ENCODE measurements at regions not wholly inside any gene's neighbourhood (a gene's known extent, or its start where the extent isn't known, plus 50 kb on each side); places are given as distances from the start of the nearest gene placed in this dataset.
"Not testable (repeated sequence)": the region's sequence is repeated elsewhere in the genome, so short reads cannot be mapped to it uniquely, and the experiment has no call there.

DNA sequence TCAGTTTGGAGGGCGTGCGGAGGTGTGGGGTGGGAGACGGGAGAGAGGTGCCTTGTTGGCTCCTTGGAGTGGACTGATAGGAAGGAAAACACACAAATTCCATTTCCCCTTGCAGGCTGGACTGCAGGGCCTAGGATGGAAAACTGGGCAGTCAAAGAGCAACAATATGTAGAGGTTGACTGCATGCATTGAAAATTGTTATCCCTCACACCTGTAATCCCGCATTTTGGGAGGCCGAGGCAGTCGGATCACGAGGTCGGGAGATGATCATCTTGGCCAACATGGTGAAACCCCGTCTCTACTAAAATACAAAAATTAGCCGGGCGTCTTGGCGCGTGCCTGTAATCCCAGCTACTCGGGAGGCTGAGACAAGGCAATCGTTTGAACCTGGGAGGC, 128.2 kb downstream of the PPIAL4G start:
- no peak for DNase-seq

DNA sequence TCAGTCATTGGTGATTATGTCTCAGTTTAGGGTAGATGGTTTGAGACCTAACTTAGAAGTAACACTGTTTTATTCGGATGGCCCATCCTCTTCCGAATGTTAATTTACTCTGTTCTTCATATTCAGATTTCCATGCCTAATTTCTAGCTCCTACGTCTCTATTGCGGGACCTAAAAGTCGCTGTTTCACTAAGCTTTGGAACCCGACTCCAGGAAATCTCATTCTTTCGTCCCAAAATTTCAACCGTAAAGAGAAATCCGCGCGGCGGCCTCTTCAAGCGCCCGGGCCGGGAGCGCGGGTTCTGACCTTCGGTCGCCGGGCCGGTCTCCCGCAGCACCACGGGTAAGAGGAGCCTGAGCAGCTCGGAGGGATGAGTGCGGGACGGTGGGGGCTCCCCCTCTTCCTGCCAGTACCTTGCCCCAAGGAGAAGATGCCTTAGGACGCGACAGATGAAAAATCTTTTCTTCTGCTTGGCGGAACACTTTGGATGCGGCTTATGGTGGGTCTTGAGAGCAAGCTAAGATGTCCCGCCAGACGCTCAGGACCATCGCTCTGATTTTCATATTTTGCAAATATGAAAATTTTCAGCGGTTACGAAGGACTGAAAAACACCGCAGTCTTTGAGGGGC, 128.7 kb downstream of the PPIAL4G start:
- DNase-seq, result no peak

GRCh38 chr1:148353461-148354283, 129.4 kb downstream of the PPIAL4G start:
- DNase-seq, result no peak

DNA sequence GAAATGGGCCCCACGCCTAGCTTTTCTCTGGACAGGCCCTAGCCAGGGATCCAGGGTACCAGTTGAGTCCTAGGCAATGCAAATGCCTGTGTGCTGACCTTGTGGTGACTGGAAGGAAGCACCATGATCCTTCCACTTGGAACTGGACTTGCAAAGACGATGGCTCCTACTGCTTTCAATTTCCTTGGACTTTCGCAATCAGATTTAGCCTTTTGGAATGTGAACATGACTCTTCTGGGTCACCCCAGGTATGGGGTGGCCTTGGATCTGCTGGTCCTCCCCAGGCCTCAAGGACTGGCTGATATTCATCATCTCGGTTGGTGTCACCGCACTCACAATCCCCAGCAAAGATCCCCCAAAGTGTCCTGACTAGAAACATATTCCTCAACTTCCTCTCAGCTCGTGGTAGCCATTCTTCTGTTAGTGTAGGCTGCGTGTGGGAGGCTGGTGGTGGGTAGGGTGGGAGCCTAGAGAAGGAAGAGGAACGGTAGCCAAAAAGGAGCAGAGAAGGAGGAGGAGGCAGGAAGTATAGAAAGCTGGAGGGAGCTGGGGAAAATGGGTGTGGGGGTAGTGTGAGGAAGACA, 130.5 kb downstream of the PPIAL4G start:
- DNase-seq, result no peak

- no peak for DNase-seq
These were observed 135.3 kb downstream of the PPIAL4G start for GRCh38 chr1:148347781-148348180.

GRCh38 chr1:148345659-148346151, 137.4 kb downstream of the PPIAL4G start:
- not testable (repeated sequence) for DNase-seq

- DNase-seq, result not testable (repeated sequence)
These were observed 138.5 kb downstream of the PPIAL4G start for GRCh38 chr1:148344651-148345050.

DNA sequence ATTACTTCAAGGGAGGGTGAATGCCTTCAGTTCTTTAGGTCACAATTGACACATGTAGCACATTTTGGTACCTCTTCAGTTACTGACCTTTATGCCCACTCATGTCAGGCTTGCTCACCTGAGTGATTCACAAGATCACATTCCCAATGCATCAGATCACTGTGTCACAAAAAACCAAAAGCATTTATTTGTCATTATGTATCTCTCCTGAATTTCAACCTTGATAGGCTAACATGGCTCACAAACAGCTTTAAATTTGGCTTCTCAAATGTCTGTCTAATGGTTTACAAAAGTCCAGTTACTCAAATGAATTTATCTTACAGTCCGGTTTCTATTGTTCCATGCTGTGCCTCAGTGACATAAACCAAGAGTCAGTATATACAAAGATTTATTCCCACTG, 141.4 kb downstream of the PPIAL4G start:
- not testable (repeated sequence) for DNase-seq

DNA sequence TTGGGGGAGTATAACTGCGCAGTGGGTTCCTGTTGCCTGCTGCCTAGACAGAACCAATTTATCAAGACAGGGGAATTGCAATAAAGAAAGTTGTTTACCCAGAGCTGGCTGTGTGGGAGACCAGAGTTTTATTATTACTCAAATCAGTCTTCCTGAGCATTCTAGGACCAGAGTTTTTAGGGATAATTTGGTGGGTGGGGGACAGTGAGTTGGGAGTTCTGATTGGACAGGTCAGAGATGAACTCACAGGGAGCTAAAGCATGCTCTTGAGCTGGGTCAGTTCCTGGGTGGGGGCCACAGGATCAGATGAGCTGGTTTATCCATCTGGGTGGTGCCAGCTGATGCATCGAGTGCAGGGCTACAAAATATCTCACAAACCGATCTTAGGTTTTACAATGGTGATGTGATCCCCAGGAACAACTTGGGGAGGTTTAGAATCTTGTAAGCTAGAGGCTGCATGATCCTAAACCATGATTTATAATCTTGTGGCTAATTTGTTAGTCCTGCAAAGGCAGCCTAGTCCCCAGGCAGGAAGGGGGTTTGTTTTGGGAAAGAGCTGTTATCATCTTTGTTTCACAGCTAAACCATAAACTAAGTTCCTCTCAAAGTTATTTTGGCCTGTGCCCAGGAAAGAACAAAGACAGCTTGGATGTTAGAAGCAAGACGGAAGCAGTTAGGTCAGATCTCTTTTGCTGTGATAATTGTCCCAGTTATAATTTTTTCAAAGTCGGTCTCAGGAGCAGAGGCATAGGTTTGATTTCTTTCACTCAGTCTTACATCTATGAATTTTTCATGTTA, 146.8 kb downstream of the PPIAL4G start:
- DNase-seq, result not testable (repeated sequence)

DNA sequence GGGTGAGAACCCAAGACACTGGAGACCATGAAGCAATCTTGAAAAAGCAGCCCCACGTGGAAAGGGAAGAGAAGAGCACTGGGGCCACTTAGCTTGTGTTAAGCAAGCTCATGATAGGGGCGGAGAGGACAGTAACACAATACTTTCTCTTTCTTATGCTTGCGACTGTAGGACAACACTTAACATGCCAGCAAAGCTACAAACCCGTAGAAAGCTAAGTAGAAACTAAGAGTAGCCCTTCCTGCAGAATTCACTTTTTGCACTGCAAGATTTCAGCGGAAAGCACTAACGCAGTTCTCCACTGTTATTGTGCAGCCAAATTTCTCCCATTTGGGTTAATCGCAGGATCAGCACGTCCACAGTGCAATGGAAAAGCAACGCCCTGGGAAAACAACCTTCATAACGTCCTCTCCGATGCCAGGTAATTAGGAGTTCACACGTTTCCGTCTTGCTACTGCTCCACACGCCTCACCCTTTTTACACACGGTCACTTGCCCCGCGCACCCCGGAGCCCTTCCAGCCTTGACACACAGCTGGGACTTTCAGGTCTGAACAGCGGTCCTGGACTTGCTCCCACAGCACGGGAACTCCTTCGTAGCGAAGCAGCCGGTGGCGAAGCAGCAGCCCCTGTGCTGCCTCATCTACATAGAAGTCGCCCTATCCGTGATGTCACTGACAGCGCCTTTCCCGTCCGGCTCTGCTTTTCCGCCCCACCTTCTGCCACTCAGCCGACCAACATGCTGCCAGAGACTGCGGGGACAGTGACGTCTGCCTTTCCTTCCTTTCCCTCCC, 148.6 kb downstream of the PPIAL4G start:
- no peak for DNase-seq

DNA sequence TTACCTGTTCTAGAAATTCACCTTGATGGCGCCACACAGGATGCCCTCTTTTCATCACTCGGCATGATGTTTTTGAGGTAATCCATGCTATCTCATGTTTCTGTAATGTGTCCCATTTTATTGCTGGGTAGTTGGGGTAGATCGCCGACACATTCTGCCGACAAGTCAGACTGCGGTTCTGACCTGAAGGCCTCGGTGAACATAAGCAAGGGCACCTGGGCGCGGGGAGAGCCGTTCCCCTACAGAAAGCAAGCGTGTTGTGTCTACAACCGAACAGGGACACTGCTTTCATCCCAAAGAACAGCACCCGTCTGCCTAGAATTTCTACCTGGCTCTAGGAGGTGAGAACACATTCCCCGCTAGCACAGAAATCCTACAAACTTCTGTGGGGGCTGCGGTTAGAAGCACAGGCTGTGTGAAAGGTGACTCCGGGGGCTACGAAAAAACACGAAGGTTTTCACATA, 149.2 kb downstream of the PPIAL4G start:
- no peak for DNase-seq

- no peak for DNase-seq
These were observed 154.2 kb downstream of the PPIAL4G start for GRCh38 chr1:148328884-148329283.

GRCh38 chr1:148325031-148325430, 158.1 kb downstream of the PPIAL4G start:
- DNase-seq, result not testable (repeated sequence)

DNA sequence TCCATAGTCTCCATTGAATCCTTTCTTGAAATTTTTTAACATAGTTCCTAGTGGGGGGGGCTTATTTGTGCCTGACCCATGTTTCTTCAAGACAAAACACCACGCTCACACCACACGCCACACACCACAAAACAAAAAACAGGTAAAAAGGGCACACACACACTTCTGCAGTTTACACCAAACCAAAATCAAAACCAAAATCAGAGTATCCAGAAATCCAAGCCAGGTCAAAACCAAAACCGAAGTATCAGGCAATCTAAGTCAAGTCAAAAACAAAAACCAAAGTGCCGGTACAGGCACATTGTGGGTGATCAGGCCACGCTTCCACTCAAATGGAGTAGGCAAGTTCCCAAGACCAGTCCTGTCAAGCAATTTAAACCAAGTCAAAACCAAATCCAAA, 158.6 kb downstream of the PPIAL4G start:
- DNase-seq, result not testable (repeated sequence)

DNA sequence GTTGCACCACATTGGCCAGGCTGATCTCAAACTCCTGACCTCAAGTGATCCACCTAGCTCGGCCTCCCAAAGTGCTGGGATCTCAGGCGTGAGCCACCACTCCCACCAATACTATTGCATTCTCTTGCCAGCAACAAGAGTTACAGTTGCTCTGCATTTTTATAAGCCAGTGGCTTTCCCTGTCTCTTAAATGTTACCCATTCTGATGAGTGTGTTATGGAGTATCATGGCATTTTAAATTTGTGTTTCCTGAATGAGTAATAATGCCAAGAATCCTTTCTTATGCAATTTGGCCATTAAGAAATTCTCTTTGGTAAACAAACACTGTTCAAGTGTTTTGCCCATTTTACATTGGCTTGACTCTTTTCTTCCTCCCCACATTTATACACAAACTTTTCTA, 163.0 kb downstream of the PPIAL4G start:
- not testable (repeated sequence) for DNase-seq

DNA sequence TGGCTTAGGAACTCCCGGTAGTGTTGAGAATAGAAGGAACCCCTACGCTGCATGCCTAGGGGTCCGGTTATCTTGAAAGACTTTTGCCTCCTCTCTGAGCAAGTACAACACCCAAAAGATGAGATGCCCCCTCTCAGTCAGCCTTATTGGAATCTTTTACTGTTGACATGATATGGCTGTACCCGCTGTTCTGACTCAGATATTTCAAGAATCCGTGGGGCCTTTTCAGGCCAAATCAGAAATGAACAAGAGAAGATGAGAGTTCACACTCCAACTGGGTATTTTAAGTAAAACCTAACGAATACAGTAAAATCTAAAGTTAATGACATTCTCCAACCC, 164.2 kb downstream of the PPIAL4G start:
- no peak for DNase-seq

GRCh38 chr1:148318123-148318903, 164.8 kb downstream of the PPIAL4G start:
- no peak for DNase-seq

DNA sequence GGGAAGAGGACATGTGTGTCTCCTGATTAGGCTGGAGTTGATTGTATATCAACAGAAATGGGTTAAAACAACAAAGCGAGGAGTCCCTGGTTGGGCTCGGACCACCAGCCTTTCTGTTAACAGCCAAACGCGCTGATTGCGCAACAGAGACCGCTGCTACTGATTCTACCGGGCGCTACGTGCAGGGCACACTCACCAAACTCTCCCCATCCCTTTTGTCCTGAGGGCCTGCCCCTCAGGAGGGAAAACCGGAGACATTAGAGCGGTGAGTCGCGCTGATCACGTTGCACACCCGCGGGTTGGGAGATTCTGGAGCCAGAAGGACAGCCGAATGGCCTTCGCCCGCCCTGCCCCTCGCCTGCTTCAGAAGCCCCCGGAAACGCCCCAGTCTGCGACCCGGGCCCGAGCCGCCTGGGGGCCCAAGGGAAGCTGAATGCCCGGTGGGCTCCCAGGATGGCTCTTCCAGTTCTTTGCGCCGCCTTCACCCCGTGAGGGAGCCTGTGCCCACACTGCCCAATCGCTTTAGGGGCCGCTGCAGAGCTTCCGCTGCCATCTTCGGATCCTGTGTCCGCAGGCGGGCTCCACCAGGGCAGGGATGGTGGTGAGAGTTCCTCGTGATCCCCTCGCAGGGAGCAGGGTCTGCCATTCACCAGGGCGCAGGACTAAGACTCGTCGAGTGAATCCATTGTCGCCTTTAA, 165.4 kb upstream of the NBPF11 start:
- no peak for DNase-seq

DNA sequence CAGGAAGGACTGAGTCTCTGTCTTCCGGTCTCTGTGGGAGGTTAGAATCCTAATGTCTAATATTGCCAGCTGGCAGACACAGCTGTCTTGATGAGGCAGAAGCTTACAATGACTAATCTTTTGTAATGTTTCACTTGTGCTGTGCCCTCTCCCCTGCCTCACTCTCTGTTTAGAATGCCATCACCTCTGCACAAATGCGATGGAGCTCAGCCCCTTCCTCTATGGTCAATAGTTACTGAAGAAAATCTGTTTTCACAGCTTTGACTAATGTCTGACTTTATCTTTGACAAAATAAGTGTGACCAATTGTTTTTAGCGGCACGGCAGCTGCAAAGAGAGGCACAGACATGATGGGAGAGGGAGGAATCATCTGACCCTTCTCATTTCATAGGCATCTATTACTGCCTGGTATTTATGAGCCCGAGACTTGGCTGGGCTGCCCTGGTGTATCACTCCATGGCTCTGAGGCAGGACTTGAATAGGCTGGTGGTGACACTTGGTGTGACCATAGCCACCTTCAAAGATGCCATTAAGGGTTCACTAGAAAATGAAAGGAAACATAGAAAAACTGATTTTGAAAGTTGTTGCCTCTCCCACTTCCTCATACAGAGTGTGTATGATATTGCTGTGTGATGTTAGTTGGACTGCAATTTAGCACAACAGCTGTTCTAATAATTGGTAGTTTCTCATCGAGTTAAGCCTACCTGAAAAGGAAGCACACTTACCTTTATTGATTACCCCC, 163.2 kb upstream of the NBPF11 start:
- DNase-seq, result no peak

GRCh38 chr1:148310807-148311206, 158.7 kb upstream of the NBPF11 start:
- DNase-seq, result no peak

Data from NCI-H226 (cell line).